GM12878 (cell line): ENCODE measurements at regions not wholly inside any gene's neighbourhood (a gene's known extent, or its start where the extent isn't known, plus 50 kb on each side); places are given as distances from the start of the nearest gene placed in this dataset.
"Not testable (repeated sequence)": the region's sequence is repeated elsewhere in the genome, so short reads cannot be mapped to it uniquely, and the experiment has no call there.

Source experiments
- ATAC-seq: fragments of 200-7000 bp; cut with Tn5 transposase; 3 replicates; pipeline ENCODE4 v1.9.1; 2020; ENCODE audit warnings: mild to moderate bottlenecking, moderate library complexity
- BruUV-seq: library from RNA; stranded (reverse); fragments of 400-500 nt; replicated peaks from 2 replicates; lab custom pipeline; 2021; lab: Mats Ljungman, UMichigan
- CTCF ChIA-PET: fragments of 300-600 bp; sonication (Branson Sonifier 250); formaldehyde crosslinking; extraction: SDS; loops from one replicate; lab custom pipeline; 2021; ENCODE audit warnings: inconsistent platforms; lab: Yijun Ruan, JAX
- POLR2A ChIA-PET: fragments of 350-600 bp; formaldehyde crosslinking; extraction: SDS; loops from one replicate; lab custom pipeline; 2021; ENCODE audit warnings: inconsistent platforms; lab: Charles Lee
- RAD21 ChIA-PET: fragments of 300-600 bp; sonication (Branson Sonifier 250); formaldehyde crosslinking; loops from one replicate; lab custom pipeline; 2023; ENCODE audit warnings: antibody characterized with exemption; ENCODE audit not compliant: unreplicated experiment; lab: Charles Lee
- SMC1A ChIA-PET: fragments of 300-600 bp; sonication (Branson Sonifier 250); formaldehyde crosslinking; loops from one replicate; lab custom pipeline; 2023; ENCODE audit not compliant: unreplicated experiment, uncharacterized antibody; lab: Charles Lee
- DNase-seq: peaks from one replicate; pipeline ENCODE4 v3.0.0-alpha.2; 2011; ENCODE audit warnings: low read depth, low spot score
- FAIRE-seq: peaks from 3 replicates; lab custom pipeline; 2011; peaks lifted over from hg19 to GRCh38; lab: Jason Lieb, UNC
- H2AFZ ChIP-seq: 2 replicates; pipeline ENCODE4 v1.6.0; 2011; ENCODE audit warnings: low read depth, low read length, control low read depth; ENCODE audit not compliant: control insufficient read depth
- H3K27ac ChIP-seq: 2 replicates; pipeline ENCODE4 v1.5.1; 2011; ENCODE audit warnings: control low read depth; ENCODE audit not compliant: control insufficient read depth, insufficient read depth
- H3K27me3 ChIP-seq, 2 experiments: replicated peaks in 1 of 2; 2 replicates each; pipeline versions ENCODE4 v1.6.0 to v1.6.1; 2011; ENCODE audit warnings: low read length in 1 of 2; ENCODE audit not compliant: control insufficient read depth in 2 of 2, insufficient read depth in 2 of 2
- H3K36me3 ChIP-seq, 2 experiments: 2 replicates each; pipeline ENCODE4 v1.5.1; 2011; ENCODE audit warnings: low read length in 1 of 2; ENCODE audit not compliant: control insufficient read depth in 2 of 2, insufficient read depth in 2 of 2
- H3K4me1 ChIP-seq: 2 replicates; pipeline ENCODE4 v1.6.1; 2011; ENCODE audit warnings: mild to moderate bottlenecking, low read length, moderate library complexity, mixed read lengths; ENCODE audit not compliant: control insufficient read depth, insufficient read depth
- H3K4me2 ChIP-seq: 2 replicates; pipeline ENCODE4 v1.6.0; 2011; ENCODE audit warnings: control low read depth; ENCODE audit not compliant: control insufficient read depth, insufficient read depth
- H3K4me3 ChIP-seq: fragments of 200-600 bp; sonication (generic); 2 replicates; pipeline ENCODE4 v1.5.1; 2016
- H3K79me2 ChIP-seq: 2 replicates; pipeline ENCODE4 v1.6.0; 2011; ENCODE audit warnings: low read length; ENCODE audit not compliant: control insufficient read depth, insufficient read depth
- H3K9ac ChIP-seq: 2 replicates; pipeline ENCODE4 v1.8.0; 2011; ENCODE audit warnings: low read length, control low read depth, mixed read lengths; ENCODE audit not compliant: control insufficient read depth, insufficient read depth
- H3K9me3 ChIP-seq: replicated peaks from 3 replicates; pipeline ENCODE4 v1.5.1; 2011; ENCODE audit warnings: mild to moderate bottlenecking, low read length; ENCODE audit not compliant: control insufficient read depth, insufficient read depth
- H4K20me1 ChIP-seq: 2 replicates; pipeline ENCODE4 v1.6.0; 2011; ENCODE audit not compliant: control insufficient read depth, insufficient read depth
- RAD21 ChIP-seq: IDR thresholded peaks from 2 replicates; pipeline ENCODE4 v1.6.1; 2011; ENCODE audit warnings: mild to moderate bottlenecking, low read depth, low read length, moderate library complexity; ENCODE audit not compliant: insufficient read depth
- WGBS: methylation state at CpG from one replicate; pipeline ENCODE4 v1.1.6; 2016; ENCODE audit warnings: low lambda C conversion rate; ENCODE audit not compliant: insufficient replicate concordance, insufficient coverage; ENCODE audit errors: missing lambda C conversion rate; 5-methylcytosine and 5-hydroxymethylcytosine counted together
- in situ Hi-C: fragments of 300-500 bp; cut with MboI; formaldehyde crosslinking; loops from 9 replicates; pipeline ENCODE4 v1.14.3; 2018; ENCODE audit warnings: mixed read lengths
- intact Hi-C: fragments of 100-400 bp; cut with micrococcal nuclease; formaldehyde crosslinking; loops from one replicate; pipeline ENCODE4 v1.14.2; 2022; ENCODE audit not compliant: unreplicated experiment

DNA sequence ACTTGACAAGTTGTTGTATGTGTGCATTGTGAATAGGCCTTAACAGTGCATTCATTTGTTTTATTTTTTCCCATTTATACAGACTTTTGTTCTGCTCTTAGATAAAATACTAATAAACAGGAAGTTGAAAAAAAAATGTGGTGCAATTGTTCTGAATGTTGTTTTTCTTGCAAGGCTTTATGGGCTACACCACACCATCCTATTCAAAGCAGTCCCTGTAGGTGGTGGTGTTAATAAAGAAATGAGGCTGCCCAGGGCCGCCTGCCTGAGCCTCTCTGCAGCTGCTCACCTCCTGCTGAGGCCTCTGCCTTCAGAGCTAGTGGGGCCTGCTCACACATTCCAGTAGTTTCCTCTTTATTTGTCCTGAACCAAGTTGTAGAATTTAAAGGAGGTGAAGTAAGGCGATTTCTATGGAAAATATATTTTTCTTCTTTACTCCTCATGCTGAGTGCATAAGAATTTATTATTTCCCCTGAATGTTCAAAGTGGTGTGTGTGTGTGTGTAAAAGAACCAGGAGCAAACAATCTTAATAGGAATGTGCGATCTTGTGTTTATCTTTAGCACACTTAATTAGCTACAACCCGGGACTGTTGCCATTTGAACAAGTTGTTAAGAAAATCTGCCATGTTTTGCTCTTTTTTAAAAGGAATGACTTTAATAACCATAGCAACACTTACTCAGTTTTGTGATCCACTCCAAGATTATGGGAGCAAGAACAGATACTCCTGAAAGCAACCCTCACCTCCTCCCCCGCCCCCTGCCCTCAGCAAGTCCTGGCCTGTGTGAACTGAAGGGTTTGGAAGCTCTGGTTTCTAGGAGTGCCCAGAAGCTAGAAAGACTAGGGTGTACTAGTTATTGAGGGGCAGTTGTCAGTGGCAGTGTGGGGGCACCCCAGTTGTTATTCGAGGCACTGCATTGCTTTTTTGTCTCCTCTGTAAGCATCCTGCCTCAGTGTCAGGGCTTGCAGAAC lies 251.6 kb upstream of the PLGLB2 start:
- BruUV-seq, SMC1A ChIA-PET, CTCF ChIA-PET, H3K4me3 ChIP-seq, H3K9me3 ChIP-seq, H3K79me2 ChIP-seq, POLR2A ChIA-PET, DNase-seq, H3K36me3 ChIP-seq, RAD21 ChIA-PET, H3K27ac ChIP-seq, H2AFZ ChIP-seq, H3K9ac ChIP-seq, H3K4me2 ChIP-seq, intact Hi-C loops, H3K4me1 ChIP-seq, H3K27me3 ChIP-seq, H4K20me1 ChIP-seq: not testable (repeated sequence)
- in situ Hi-C loops = loop anchor here (25.0 kb wide), 1 partner anchor 516 kb away; the partner anchor contains the start of gene RNU2-63P
- 61% methylated on average over 2 of the region's 6 CpGs for WGBS
- FAIRE-seq = peak; percentile 97
- TF ChIP-seq RAD21 = 0 out of 2 replicates have a peak, but pooled peaks have one; percentile 13
- peak; percentile 93 for ATAC-seq

GRCh38 chr2:87497135-87497534 lies 250.8 kb upstream of the PLGLB2 start:
- SMC1A ChIA-PET = not testable (repeated sequence)
- POLR2A ChIA-PET = interaction anchor here (0.6 kb wide), 1 partner anchor 552 kb away, joined by 8 read pairs; no protein-coding TSS in a partner anchor
- ATAC-seq = peak; percentile 49

DNA sequence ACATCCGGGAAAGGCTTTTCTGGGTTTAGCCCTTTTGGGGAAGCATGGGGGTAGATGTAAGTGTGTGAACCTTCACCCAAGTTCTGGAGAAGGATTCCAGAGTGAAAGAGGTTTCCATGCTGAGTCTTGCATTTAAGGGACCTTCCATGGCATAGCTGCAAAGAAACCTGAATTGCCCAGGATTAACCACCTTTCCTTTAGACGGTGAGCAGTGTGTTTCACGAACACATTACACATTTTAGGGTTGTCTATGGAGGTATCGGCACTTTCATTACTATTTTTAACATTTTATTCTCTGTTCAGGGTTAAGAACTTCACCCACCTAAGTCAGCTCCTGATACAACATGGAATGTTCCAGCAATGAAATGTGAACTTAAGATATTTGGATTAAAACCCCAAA lies 250.2 kb upstream of the PLGLB2 start:
- H3K4me2 ChIP-seq = peak overlapping the region; percentile 33; the same call in 1 of the 2 replicates
- BruUV-seq = TSS peak; percentile 81
- H3K9me3 ChIP-seq, H3K36me3 ChIP-seq, H3K4me1 ChIP-seq, H3K4me3 ChIP-seq, H3K27ac ChIP-seq, FAIRE-seq, SMC1A ChIA-PET, POLR2A ChIA-PET, H4K20me1 ChIP-seq, H2AFZ ChIP-seq, DNase-seq, CTCF ChIA-PET, RAD21 ChIA-PET, H3K79me2 ChIP-seq, H3K9ac ChIP-seq, H3K27me3 ChIP-seq, intact Hi-C loops: not testable (repeated sequence)
- peak; percentile 10; the same call in 2 of the 3 replicates for ATAC-seq
- 0% methylated on average over 3 of the region's 4 CpGs for WGBS
- in situ Hi-C loops = loop anchor here (25.0 kb wide), 1 partner anchor 515 kb away; the partner anchor contains the start of gene RNU2-63P

More at GRCh38 chr2:87497135-87497534, 250.8 kb upstream of the PLGLB2 start:
- BruUV-seq, H3K4me3 ChIP-seq, DNase-seq, H3K4me2 ChIP-seq, CTCF ChIA-PET, H3K4me1 ChIP-seq, H3K79me2 ChIP-seq, H3K27me3 ChIP-seq, H3K27ac ChIP-seq, H2AFZ ChIP-seq, H3K36me3 ChIP-seq, H3K9ac ChIP-seq, H3K9me3 ChIP-seq, intact Hi-C loops, FAIRE-seq, RAD21 ChIA-PET, H4K20me1 ChIP-seq: not testable (repeated sequence)
- no CpG with 5 or more reads among the region's 3 CpGs for WGBS
- in situ Hi-C loops = loop anchor here (25.0 kb wide), 1 partner anchor 515 kb away; the partner anchor contains the start of gene RNU2-63P
